ENCODE measurements at regions not wholly inside any gene's neighbourhood (a gene's known extent, or its start where the extent isn't known, plus 50 kb on each side); places are given as distances from the start of the nearest gene placed in this dataset.

DNA sequence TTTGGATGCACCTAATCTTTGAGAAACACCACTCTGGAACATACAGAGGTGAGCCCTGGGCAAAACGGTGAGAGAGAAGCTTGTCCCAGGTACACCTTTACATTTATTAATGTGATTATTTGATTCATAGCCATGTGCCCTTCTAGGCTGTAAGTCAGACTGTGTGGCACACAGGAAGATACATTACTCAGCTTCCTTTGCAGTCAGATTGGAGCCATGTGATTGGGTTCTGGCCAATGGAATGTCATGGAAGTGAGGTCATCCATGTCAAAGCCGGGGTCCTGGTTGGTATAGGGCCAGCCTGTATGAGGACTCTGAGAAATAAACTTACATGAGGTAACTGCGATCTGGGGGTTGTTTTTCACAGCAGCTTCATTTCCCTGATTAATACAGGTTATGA is 106.8 kb upstream of the CD180 start:
- peak; percentile 77 for DNase-seq (ENCODE audit: low read depth)

DNA sequence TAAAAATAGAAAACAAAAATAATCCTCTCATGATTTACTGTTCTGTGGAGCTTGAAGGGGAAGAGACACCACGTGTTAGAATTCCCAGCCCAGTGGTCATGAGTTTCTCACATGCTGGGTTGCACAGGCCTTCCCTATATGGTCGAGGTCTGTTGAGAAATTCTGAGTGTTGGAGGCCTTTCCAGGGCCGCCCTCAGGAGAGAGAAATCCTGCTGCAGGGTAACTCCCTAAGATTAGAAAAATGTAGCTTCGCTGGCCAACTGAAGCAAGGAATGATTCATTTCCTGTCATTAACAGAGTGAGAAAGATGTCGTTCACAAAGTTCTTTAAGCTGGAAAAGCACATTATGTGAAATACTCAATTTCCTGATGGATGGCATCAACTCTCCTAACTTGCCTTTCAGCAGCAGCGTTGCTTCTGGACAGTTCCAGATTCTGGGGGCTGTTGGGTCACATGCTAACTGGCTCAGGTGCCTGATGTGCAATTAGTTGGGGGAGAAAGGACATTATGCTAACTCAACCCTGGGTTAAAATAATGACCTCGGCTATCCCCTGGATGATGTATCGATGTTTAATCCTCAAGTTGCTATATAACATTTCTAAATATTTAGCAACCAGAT is 104.8 kb upstream of the CD180 start:
- DNase-seq (ENCODE audit: low read depth), result peak; percentile 86

DNA sequence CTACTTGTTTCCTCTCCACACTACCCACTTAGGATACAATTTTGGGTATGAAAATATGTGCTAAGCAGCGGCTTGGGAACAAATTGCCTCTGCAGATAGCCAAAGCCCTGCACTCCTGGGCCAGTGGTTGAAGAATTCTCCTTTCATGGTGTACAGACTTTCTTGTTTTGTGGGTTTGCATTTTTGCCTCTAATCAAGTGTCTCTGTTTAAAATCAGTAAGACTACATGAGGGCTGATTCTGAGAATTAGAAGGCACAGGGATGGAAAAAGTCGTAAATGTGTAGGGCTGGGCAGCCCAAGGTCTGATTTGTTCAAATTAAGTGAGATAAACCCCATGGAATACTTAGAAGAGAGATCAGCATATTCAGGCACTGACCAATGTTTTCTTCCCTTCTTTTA is 103.7 kb upstream of the CD180 start:
- DNase-seq (ENCODE audit: low read depth), result no peak

DNA sequence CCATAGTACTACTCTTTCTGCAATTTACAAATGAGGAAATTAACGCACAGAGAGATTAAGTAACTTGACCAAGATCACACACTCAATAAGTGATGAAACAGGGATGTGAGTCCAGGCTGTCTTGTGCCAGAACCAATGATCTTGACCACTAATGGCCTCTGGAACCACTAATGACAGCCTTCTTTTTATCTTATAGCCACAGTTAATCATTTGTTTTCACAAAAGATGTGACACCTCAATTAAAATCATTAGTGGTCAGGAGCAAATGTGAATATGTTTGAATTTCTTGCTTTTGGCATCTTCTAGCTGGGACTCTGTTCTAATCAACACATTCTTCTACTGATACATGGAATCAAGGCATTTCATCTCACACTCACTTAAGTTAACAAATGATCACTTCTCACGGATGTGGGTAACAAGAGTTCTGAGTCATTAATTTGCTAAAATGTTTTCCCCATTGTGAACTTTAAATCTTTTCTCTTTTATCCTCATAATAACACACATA is 102.7 kb upstream of the CD180 start:
- DNase-seq (ENCODE audit: low read depth), result peak; percentile 68

DNA sequence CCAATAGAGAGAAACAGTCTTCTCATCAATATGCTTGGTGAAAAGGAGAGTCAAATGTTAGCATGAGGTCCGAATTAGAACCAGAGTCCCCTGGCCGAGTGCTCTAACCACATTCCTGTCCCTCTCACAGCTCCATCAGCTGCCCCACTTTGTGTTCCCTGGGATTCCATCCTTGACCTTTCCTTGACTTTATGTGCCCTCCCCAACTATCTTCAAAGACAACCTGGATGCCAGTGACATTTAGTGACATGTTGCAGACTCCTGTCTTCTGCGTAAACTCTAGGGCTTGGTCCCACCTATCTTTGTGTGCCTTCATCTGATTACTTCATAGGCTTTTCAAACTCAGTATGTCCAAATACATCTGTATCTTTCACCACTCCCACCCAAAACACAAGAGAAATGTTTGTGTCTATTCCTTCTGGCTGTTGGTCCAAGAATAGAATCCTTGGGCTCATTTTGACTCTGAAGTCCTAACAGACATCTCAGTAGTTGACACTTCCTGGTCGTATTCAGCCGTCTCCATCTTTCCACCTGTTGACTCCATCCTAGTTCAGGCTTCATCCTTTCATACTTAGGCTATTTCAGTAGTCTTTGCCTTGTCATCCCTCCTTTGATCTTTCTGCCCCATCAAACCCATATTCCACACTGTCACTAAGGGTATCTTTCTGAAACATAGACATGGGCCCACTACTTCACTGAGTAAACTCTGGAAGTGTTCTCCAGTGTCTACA is 101.4 kb upstream of the CD180 start:
- DNase-seq (ENCODE audit: low read depth), result no peak

DNA sequence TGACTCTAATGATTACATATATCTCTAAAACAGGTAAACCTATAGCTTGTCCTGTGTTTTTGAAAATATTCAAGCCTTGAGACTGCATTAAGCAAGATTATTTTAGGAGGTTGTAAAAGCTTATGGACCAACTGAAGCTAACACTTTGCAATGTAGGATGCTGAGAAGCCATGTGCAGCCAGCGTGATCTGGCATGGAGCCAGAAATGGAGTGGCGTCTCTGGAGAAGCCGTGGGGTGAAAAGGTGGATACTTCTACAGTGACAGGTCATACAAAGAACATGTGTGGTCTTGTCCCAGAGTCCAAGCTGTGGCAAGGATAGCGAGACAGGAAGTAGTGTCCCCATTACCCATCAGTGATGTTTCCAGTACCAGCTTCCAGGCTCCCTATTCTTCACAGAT is 100.8 kb upstream of the CD180 start:
- no peak for DNase-seq (ENCODE audit: low read depth)

DNA sequence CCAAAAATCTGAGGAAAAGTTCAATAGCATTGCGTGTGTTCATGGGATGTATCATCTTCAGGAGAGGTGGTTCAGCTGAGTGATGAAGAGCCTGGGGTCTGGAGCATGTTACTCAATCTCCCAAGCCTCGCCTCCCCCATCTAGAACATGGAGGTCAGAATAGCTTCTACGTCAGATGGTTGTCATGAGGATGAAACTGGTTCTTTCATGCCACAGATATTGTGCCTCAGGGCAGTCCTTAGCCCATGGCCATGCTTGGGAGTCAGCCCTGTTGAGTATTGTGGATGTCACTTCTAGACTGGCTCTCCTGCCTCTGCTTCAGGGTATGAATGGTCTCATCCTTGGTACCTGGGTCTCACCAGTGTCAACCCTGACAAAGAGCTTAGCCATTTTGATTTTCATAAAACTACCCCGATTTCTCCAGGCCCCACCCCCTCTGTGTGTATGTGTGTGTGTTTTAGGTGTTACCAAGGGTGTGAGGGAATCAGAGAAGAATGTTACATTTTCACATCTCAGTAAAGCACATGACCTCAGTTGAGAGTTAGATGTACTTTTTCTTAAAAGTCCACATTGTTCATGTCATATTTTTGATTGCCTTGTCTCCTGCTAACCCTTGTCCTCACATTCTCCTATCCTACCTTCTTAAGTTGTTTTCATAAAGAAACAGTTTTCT is 97.8 kb upstream of the CD180 start:
- no peak for DNase-seq (ENCODE audit: low read depth)

DNA sequence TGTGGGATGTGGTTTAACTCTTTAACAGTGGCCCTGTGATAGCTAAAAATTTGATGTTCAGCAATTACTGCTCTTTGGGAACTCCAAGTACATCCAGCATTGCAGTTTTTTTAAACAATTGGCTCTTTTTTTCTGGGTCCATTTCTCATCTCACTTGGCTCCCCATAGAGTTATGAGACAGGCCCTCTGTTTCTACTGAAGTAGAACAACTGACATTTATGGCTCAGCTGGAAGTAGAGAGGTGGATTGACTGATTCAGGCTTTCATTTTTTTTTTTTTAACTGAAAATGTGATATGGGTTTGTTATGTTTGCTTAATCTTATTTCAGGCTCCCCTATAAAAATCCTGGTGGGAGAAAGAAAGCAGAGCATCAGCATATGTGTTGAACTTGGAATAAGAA is 96.6 kb upstream of the CD180 start:
- no peak for DNase-seq (ENCODE audit: low read depth)

DNA sequence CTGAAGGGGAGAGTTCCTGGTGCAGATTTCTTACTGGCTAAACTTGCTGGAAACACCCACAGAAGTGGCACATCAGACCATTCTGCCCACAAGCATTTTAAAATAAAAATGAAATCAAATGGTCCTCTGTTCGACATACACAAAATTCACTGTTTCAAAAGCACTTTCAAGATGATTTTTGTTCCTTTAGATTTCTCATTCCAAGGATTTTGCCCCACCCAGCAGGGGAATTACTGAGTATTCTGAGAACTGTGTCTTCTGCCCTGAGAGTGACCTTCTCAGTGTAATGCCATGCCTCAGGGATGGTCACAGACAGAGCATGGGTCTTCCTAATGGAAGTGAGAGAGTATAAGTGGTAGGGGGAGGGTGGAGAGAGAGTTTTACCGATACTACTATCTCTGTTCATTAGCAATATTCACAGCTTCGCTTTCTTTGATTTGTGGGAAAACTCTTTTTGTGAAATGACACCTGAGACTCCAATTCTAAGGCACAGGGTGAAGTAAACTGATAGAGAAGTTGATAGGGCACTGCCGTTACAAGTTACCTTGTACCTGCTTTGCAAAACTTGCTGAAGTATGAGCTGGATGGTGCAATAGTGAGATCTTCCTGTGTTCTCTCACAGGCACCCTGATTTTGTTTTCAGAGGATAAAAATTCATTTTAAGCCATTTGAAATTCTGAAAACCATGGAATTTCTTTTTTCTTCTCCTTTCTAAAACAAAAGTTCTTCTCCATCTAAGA is 95.8 kb upstream of the CD180 start:
- no peak for DNase-seq (ENCODE audit: low read depth)

DNA sequence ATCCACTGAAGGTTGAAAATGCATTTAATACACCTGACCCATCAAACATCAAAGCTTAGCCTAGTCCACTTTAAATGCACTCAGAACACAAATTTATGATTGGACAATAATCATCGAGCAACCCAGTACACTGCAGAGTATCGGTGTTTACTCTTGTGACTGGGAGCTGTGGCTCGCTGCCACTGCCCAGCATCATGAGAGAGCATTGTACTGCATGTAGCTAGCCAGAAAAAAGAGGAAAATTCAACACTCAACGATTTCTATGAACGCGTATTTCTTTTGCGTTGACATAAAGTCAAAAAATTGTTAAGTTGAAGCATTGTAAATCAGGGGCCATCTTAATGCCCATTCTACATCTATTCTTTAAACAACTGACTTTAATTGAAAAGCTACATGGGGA is 95.1 kb upstream of the CD180 start:
- DNase-seq (ENCODE audit: low read depth), result no peak

DNA sequence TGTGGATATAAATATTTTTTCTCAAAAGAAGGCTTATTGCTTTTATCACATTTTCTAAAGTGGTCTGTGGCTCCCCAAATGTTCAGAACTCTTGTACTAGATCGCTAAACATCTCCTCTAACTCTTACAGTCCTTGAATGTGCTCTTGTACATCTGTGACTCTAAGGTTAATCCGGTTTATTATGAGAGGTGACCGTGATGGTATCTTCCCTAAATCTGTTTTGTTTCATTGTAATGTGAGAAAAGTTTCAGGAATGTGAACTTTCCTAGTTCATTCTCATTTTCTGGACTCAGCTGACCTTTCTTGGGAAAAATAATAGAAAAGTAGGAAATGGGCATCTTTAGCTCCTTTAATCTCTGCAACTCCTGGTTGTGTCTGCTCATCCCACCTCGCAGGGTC is 94.5 kb upstream of the CD180 start:
- DNase-seq (ENCODE audit: low read depth), result no peak

DNA sequence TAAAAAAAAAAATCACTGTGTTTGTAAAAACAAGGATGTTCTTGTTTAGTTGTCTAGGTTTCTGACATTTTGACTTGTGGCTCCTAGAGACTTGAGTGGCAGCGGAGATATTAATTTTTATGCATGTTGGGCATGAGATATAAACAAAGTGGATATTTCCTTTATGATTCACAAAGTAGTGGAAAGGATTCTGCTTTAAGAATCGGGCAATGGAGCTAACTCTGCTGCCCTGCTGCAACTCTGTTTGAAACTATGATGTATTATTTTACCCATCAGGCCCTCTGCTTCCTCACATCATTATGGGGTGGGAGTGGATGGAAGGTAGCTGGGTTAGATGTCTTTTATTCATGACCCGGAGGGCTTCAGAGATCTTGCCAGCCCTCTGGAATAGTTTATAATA is 94.1 kb upstream of the CD180 start:
- DNase-seq (ENCODE audit: low read depth), result no peak

DNA sequence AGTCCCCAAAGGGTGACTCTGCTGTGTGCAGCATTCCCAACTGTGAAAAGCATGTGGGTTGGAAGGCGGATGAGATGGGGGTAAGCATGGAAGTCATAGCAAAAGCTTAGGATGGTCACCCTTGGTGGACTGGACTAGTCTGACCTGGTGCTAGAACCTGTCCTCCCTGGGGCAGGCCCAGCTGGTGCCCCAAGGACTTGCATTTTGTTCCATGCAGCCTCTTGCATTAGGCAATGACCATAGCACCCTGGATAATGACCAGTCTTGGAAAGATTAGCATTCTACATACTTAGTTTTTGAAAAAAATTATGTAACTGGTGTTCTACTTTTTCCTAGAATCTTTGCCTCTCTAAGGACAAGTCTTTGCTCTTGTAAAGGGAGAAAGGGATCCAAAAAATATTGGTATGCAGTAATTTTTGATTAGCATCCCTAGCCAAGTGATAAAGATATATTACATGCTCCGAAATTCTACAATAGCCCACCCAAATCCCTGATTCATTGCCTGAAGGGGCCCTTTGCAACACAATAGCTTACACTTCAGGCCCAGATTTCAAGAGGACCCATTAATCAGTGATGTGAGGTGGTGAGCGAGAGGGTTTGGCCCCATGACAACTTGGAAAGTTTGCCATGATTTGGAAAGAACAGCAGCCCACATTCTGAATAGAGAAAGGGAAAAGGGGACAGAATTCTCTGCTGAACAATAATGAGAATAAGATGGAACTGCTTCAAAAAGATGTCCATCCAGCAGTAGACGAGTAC is 93.3 kb upstream of the CD180 start:
- DNase-seq (ENCODE audit: low read depth), result no peak

DNA sequence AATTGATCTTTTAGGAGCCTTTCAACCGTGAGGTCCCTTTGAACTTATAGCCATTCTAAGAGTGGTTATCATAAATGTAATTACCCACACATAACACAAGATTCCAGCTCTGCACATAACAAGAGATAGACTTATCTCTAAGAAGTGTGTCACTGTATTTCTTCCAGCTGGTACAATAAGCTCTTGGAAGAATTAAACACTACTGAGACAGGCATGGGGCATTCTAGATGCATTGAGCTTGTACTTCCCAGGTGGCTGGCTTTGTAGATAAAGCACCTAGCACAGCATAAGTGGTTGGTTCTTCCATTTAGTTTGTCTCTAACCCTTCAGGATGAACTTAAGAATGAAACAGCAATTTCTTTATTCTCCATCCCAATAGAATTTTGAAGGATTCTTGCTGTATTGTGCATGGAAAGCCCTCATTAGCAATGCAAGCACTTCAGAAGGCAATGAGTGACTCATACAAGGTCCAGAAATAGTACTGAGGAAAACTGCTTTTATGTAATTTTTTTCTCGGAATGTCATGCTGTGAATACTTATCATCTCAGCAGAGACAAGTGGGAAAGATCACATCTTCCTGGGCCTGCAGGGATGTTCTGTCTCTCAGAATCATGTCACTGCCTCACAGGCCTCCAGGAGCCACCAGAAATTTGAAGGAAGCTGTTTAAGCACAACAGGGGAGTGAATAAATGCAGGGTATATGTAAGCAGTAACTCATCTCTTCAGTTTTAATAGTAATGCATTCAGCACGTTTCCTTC is 91.1 kb upstream of the CD180 start:
- peak; percentile 32 for DNase-seq (ENCODE audit: low read depth)

DNA sequence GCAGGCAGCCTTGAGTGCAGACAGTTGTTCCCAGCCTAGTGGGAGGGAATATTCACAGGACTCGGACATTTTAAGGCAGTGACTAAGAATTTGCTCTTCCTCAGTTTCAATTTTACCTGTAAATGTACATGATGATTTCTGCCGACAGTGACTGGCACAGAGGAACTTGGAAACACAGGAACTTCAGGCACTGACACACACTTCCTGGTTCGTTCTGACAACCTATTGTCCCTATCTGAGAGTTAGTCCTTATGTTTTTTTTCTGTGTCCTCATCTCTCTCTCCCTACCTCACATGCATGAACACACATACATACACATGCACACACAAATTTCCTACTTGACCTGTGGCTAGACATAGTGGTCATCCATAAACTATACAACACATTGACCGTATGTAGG is 89.4 kb upstream of the CD180 start:
- DNase-seq (ENCODE audit: low read depth), result no peak

DNA sequence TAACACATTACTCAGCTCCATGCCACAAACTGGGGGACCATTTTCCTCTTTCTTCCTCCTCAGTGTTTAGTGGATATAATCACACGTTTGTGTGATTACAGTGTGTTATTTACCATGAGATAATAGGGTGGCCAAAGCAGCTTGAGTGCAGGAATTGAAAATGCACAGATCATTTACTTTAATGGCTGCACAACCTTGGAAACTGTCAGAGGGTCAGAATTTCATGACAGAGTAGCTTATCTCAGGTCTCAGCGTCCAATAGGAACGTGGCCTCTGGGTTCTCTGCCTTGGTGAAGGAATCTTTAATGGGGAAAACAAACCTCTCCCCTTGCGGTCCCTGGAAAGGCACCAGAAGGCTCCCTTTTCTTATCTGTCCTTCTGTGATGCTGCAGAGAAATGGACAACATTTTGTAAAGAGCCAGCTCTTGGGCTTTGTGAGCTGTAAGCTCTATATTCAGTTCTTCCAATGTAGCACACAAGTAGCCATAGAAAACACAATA is 87.4 kb upstream of the CD180 start:
- DNase-seq (ENCODE audit: low read depth), result peak; percentile 45

DNA sequence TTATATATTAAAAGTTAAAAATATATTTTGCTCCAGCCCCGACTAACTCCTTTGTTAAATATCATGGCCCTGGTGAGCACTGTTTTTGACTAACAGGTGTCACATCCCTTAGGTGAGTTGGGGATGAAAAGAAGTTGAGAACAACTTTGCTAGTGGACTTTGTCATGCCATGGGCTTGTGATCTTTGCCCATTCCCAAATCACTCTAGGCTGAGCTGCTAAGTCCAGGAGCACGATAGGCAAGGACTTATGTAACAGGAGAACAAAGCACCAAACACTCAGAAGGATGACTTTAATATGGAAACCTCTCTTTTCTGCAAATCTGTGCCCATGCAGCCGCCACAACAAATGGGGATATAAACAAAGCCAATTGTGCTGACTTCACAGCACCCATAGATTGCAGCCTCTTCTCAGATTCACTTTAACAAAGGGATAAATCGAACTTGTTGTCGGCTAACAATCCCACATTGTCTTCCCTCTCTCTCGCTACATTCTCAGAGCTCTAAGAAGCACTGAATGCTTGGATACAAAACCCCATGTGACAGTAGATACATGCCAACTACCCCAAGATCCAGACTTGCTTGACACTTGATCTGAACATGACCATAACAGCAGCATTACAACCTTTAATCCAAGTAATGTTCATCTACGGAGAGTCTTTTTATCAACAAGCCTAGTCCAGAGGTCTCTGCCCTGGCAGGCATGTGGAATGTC is 86.8 kb upstream of the CD180 start:
- DNase-seq (ENCODE audit: low read depth), result no peak

DNA sequence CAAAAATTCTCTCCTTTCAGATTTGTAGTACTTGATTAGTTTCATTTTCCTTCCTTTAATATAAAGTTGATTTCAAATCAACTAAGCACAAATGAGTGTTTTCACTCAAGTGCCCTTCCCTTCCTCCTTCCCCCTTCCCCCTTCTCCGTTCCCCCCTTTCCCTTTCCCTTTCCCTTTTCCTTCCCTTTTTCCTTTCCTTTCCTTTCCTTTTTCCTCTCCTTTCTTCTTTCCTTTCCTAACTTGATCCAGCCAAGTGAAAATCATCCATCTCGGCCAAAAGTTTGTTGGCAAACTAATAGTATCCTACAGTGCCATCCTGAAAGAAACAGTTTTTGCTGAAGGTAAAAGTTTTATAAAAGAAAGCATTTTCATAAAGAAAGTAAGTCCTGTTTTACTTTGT is 85.3 kb upstream of the CD180 start:
- no peak for DNase-seq (ENCODE audit: low read depth)

DNA sequence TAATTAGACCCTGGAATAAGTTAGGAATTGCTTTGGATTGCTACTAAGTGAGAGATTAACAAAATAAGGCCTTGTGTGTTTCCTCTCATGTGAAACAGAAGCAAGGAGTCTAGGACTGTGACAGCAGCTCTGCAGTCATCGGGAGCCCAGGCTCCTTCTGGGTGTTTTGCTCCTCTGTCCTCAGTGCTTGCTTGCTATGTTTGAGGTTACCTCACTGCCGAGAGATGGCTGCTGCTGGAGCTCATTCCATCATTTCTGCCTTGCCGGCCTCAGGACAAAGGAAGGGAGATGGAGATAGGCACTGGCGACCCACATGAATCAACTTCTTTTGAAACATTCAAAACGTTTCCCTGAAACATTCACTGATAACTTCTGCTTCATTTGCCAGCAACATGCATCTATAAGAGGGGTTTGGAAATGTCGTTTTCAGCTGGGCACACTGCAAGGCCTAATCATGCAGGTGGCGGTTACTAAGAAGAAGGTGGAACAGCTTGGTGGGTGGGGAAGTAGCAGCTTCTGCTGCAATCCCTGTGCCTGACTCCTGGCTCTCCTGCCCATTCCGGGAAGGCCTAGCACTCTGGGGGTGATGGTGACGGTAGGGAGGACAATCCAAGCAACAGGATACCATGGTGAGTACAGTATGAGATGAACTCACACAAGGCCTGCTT is 77.2 kb upstream of the CD180 start:
- DNase-seq (ENCODE audit: low read depth), result no peak
